Liver (tissue), 7 donors: ENCODE measurements at regions not wholly inside any gene's neighbourhood (a gene's known extent, or its start where the extent isn't known, plus 50 kb on each side); places are given as distances from the start of the nearest gene placed in this dataset.

Experiments used
- DNase-seq: peaks from one replicate; pipeline ENCODE4 v3.0.0-alpha.2; 2017; ENCODE audit warnings: low spot score
- H3K27ac ChIP-seq, 2 donors: one replicate each; pipeline ENCODE4 v1.7.0; 2013; ENCODE audit warnings: inconsistent platforms in 2 of 2, low read length in 2 of 2, control low read depth in 1 of 2, low read depth in 1 of 2, mild to moderate bottlenecking in 1 of 2
- H3K27me3 ChIP-seq, 4 donors: one replicate each; pipeline versions ENCODE4 v1.6.1 to v1.7.0; 2013; ENCODE audit warnings: low read length in 3 of 4, inconsistent platforms in 1 of 4, mild to moderate bottlenecking in 1 of 4, moderate library complexity in 1 of 4; ENCODE audit not compliant: control insufficient read depth in 4 of 4, insufficient read depth in 4 of 4
- H3K36me3 ChIP-seq, 4 donors: one replicate each; pipeline versions ENCODE4 v1.6.1 to v1.7.0; 2013; ENCODE audit warnings: low read length in 3 of 4, mild to moderate bottlenecking in 3 of 4, low read depth in 1 of 4, moderate library complexity in 1 of 4; ENCODE audit not compliant: control insufficient read depth in 4 of 4, insufficient read depth in 3 of 4
- H3K4me1 ChIP-seq, 4 donors: one replicate each; pipeline versions ENCODE4 v1.6.1 to v1.7.0; 2013; ENCODE audit warnings: low read length in 3 of 4, mild to moderate bottlenecking in 3 of 4, moderate library complexity in 1 of 4; ENCODE audit not compliant: control insufficient read depth in 4 of 4, insufficient read depth in 4 of 4
- H3K4me3 ChIP-seq, 3 donors: one replicate each; pipeline versions ENCODE4 v1.6.1 to v1.7.0; 2013; ENCODE audit warnings: low read length in 3 of 3, control low read depth in 1 of 3, low read depth in 1 of 3, mild to moderate bottlenecking in 1 of 3
- H3K9ac ChIP-seq, 2 donors: one replicate each; pipeline ENCODE4 v1.7.0; 2013; ENCODE audit warnings: low read length in 2 of 2, mild to moderate bottlenecking in 2 of 2, moderate library complexity in 2 of 2, control low read depth in 1 of 2, low read depth in 1 of 2
- H3K9me3 ChIP-seq, 4 donors: one replicate each; pipeline versions ENCODE4 v1.6.1 to v1.7.0; 2013; ENCODE audit warnings: low read length in 3 of 4; ENCODE audit not compliant: control insufficient read depth in 4 of 4
- EGR1 ChIP-seq, 2 donors: IDR thresholded peaks; 2 replicates each; pipeline ENCODE4 v1.6.1; 2016 to 2018; ENCODE audit warnings: antibody characterized with exemption in 2 of 2, low read depth in 2 of 2
- FOXA1 ChIP-seq: IDR thresholded peaks from 2 replicates; pipeline ENCODE4 v1.6.1; 2016; ENCODE audit warnings: antibody characterized with exemption
- FOXA2 ChIP-seq: IDR thresholded peaks from 2 replicates; pipeline ENCODE4 v1.6.1; 2016; ENCODE audit warnings: antibody characterized with exemption
- HNF4G ChIP-seq: IDR thresholded peaks from 2 replicates; pipeline ENCODE4 v1.6.1; 2016; ENCODE audit warnings: antibody characterized with exemption
- JUND ChIP-seq, 2 donors: IDR thresholded peaks; 2 replicates each; pipeline ENCODE4 v1.6.1; 2016; ENCODE audit warnings: antibody characterized with exemption in 2 of 2
- NR2F2 ChIP-seq: IDR thresholded peaks from 2 replicates; pipeline ENCODE4 v1.6.1; 2016; ENCODE audit warnings: antibody characterized with exemption
- RAD21 ChIP-seq, 2 donors: IDR thresholded peaks; 2 replicates each; pipeline ENCODE4 v1.6.1; 2016; ENCODE audit warnings: antibody characterized with exemption in 2 of 2, mild to moderate bottlenecking in 2 of 2
- SP1 ChIP-seq: IDR thresholded peaks from 2 replicates; pipeline ENCODE4 v1.6.1; 2018; ENCODE audit warnings: antibody characterized with exemption, mild to moderate bottlenecking
- TAF1 ChIP-seq: conservative IDR thresholded peaks from 2 replicates; pipeline ENCODE4 v1.6.1; 2016; ENCODE audit warnings: antibody characterized with exemption, mild to moderate bottlenecking
- YY1 ChIP-seq: IDR thresholded peaks from 2 replicates; pipeline ENCODE4 v1.6.1; 2016; ENCODE audit warnings: antibody characterized with exemption, mild to moderate bottlenecking
- ZBTB33 ChIP-seq: IDR thresholded peaks from 2 replicates; pipeline ENCODE4 v1.6.1; 2016; ENCODE audit warnings: antibody characterized with exemption
- WGBS: extraction: QIAGEN DNeasy Blood & Tissue Kit; methylation state at CpG from one replicate; pipeline ENCODE4 v1.1.7; 2013; 5-methylcytosine and 5-hydroxymethylcytosine counted together
- TF ChIP-seq, protein P1 (sequence below): IDR thresholded peaks from 2 replicates; pipeline ENCODE4 v1.6.1; 2016; ENCODE audit warnings: antibody characterized with exemption
- TF ChIP-seq, protein P2 (sequence below): IDR thresholded peaks from 2 replicates; pipeline ENCODE4 v1.6.1; 2016; ENCODE audit warnings: antibody characterized with exemption, mild to moderate bottlenecking
- donor health status: healthy.
- donor health status: healthy.
- donor health status: healthy.
- donor health status: healthy.

- no peak overlapping the region for H3K4me3 ChIP-seq
- no peak overlapping the region for H3K9ac ChIP-seq
- TF ChIP-seq YY1 (no peak), EGR1 (IDR thresholded peaks at IDR 0.05; ENCODE audit: low read depth in 2 of 2) (no peak), NR2F2 (no peak)
- no peak overlapping the region for H3K27ac ChIP-seq
- H3K9me3 ChIP-seq: no peaks in the 10 kb centered on the region
- DNase-seq: no peak
- WGBS: 71% methylated on average over 4 of the region's 4 CpGs
- H3K36me3 ChIP-seq: no peaks in the 10 kb centered on the region
- H3K4me1 ChIP-seq: peaks cover 0 to 3% (median 0%) of the 10 kb centered on the region in 4 donors
- no peaks in the 10 kb centered on the region for H3K27me3 ChIP-seq
These were observed 65.7 kb upstream of the NOCT start for GRCh38 chr4:138949866-138950265.

- Histone ChIP-seq H3K4me3 (no peak overlapping the region), H3K36me3 (no peaks in the 10 kb centered on the region), H3K9ac (no peak overlapping the region), H3K27ac (no peak overlapping the region), H3K9me3 (no peaks in the 10 kb centered on the region), H3K27me3 (no peaks in the 10 kb centered on the region), H3K4me1 (peaks cover 0 to 3% (median 0%) of the 10 kb centered on the region in 4 donors)
- TF ChIP-seq JUND (IDR thresholded peaks at IDR 0.05) (no peak), RAD21 (IDR thresholded peaks at IDR 0.05) (no peak), ZBTB33 (no peak)
- no peak for DNase-seq
- 97% methylated on average over 2 of the region's 2 CpGs for WGBS
These were observed 66.7 kb upstream of the NOCT start for GRCh38 chr4:138948918-138949317.

DNA sequence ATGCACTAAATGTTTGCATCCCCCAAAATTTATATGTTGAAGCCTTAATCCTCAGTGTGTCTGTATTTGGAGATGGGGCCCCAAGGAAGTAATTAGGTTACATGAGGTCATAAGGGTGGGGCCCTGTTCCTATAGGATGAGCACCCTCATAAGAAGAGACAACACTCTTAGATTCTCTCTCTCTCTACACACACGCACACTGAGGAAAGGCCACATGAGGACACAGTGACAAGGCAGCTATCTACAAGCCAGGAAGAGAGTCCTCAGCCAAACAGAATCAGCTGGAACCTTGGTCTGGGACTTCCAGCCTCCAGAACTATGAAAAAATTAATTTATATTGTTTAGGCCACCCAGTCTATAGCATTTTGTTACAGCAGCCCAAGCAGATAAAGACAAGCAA lies 69.3 kb upstream of the NOCT start:
- H3K9me3 ChIP-seq: no peaks in the 10 kb centered on the region
- H3K27ac ChIP-seq: no peak overlapping the region
- no peak overlapping the region for H3K4me3 ChIP-seq
- H3K9ac ChIP-seq: no peak overlapping the region
- H3K27me3 ChIP-seq: no peaks in the 10 kb centered on the region
- H3K36me3 ChIP-seq: no peaks in the 10 kb centered on the region
- WGBS: 89% methylated on average over 1 of the region's 1 CpG
- no peak for DNase-seq
- TF ChIP-seq JUND (IDR thresholded peaks at IDR 0.05) (no peak), FOXA2 (no peak), SP1 (no peak), YY1 (no peak), HNF4G (no peak), NR2F2 (no peak), FOXA1 (no peak), ZBTB33 (no peak), TAF1 (no peak), EGR1 (IDR thresholded peaks at IDR 0.05; ENCODE audit: low read depth in 2 of 2) (no peak)
- TF ChIP-seq, protein P1, sequence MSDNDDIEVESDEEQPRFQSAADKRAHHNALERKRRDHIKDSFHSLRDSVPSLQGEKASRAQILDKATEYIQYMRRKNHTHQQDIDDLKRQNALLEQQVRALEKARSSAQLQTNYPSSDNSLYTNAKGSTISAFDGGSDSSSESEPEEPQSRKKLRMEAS: no peak
- TF ChIP-seq, protein P2, sequence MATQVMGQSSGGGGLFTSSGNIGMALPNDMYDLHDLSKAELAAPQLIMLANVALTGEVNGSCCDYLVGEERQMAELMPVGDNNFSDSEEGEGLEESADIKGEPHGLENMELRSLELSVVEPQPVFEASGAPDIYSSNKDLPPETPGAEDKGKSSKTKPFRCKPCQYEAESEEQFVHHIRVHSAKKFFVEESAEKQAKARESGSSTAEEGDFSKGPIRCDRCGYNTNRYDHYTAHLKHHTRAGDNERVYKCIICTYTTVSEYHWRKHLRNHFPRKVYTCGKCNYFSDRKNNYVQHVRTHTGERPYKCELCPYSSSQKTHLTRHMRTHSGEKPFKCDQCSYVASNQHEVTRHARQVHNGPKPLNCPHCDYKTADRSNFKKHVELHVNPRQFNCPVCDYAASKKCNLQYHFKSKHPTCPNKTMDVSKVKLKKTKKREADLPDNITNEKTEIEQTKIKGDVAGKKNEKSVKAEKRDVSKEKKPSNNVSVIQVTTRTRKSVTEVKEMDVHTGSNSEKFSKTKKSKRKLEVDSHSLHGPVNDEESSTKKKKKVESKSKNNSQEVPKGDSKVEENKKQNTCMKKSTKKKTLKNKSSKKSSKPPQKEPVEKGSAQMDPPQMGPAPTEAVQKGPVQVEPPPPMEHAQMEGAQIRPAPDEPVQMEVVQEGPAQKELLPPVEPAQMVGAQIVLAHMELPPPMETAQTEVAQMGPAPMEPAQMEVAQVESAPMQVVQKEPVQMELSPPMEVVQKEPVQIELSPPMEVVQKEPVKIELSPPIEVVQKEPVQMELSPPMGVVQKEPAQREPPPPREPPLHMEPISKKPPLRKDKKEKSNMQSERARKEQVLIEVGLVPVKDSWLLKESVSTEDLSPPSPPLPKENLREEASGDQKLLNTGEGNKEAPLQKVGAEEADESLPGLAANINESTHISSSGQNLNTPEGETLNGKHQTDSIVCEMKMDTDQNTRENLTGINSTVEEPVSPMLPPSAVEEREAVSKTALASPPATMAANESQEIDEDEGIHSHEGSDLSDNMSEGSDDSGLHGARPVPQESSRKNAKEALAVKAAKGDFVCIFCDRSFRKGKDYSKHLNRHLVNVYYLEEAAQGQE: no peak
- no peaks in the 10 kb centered on the region for H3K4me1 ChIP-seq
